NCI-H2107 treated with DMSO at 0.1 percent for 48 hours (cell line): ENCODE measurements at regions not wholly inside any gene's neighbourhood (a gene's known extent, or its start where the extent isn't known, plus 50 kb on each side); places are given as distances from the start of the nearest gene placed in this dataset.
"Not testable (repeated sequence)": the region's sequence is repeated elsewhere in the genome, so short reads cannot be mapped to it uniquely, and the experiment has no call there.

Experiments
- DNase-seq: peaks from one replicate; lab custom pipeline; 2025; ENCODE audit not compliant: unreplicated experiment; lab: John Stamatoyannopoulos, UW

DNA sequence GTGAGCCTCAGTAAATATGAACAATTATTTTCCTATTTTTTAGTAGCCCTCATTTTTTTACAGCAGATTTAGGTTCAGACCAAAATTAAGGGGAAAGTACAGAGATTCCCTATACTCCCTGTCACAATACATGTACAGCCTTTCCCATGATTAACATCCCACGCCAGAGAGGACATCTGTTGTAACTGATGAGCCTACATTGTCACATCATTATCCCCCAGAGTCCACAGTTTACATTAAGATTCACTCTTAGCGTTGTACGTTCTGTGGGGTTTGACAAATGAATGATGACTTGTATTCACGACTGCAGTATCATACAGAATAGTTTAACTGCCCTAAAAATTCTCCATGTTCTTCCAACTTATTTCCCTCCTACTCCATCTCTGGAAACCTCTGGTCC, 262.3 kb upstream of the MSX2 start:
- DNase-seq, result no peak

- DNase-seq, result no peak
Measured at GRCh38 chr5:174464504-174465165, 259.7 kb upstream of the MSX2 start.

DNA sequence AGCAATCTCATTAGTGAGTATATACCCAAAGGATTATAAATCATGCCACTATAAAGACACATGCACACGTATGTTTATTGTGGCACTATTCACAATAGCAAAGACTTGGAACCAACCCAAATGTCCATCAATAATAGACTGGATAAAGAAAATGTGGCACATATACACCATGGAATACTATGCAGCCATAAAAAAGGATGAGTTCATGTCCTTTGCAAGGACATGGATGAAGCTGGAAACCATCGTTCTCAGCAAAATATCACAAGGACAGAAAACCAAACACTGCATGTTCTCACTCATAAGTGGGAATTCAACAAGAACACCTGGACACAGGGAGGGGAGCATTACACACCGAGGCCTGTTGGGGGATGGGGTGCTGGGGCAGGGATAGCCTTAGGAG, 252.9 kb upstream of the MSX2 start:
- DNase-seq, result not testable (repeated sequence)

DNA sequence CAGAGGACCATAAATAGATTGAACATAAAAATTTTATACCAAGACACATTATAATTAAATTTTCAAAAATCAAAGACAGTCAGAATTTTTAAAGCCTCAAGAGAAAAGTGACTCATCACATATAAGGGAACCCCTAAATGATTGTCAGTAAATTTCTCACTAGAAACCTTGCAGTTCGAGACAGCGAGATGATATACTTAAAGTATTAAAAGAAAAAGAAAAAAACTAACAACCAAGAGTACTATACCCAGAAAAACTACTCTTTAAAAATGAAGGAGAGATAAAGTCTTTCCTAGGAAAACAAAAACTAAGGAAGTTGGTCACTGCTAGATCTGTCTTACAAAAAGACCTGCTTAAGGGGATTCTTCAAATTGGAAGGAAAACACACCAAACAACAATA, 251.4 kb upstream of the MSX2 start:
- no peak for DNase-seq

GRCh38 chr5:174476001-174476400, 248.4 kb upstream of the MSX2 start:
- DNase-seq, result not testable (repeated sequence)

DNA sequence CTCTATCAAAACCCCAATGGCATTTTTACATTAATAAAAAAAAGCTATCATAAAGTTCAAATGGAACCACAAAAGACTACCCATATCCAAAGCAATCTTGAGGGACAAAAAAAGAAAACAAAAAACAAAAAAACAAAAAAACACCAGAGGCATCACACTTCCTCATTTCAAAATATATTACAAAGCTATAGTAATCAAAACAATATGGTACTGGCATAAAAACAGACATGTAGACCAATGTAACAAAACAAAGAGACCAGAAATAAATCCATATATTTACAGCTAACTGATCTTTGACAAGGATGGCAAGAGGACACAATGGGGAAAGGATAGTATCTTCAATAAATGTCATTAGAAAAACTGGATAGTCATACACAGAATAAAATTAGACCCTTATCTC, 245.1 kb upstream of the MSX2 start:
- DNase-seq, result no peak

- DNase-seq, result no peak
Measured at GRCh38 chr5:174481737-174482136, 242.6 kb upstream of the MSX2 start.

GRCh38 chr5:174482607-174483024, 241.8 kb upstream of the MSX2 start:
- DNase-seq, result no peak

DNA sequence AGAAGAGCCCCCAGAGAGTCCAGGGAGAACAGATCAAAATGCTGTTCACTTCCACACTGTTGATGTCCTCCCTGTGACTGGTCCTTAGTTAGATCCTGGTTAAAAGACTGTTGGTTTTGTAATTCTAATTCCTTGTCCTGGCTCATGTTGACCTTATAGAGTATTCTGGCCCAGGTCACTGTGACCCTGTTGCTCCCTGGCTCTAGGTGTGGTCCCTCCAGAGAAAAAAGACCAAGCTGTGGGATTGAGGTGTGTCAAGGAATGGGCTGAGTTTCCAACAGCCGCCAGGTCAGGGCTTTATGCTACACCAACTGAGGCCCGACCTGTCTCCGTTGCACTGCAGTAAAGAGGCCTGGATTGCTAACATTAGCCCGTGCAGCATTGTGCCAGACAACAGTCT, 241.0 kb upstream of the MSX2 start:
- DNase-seq, result no peak

DNA sequence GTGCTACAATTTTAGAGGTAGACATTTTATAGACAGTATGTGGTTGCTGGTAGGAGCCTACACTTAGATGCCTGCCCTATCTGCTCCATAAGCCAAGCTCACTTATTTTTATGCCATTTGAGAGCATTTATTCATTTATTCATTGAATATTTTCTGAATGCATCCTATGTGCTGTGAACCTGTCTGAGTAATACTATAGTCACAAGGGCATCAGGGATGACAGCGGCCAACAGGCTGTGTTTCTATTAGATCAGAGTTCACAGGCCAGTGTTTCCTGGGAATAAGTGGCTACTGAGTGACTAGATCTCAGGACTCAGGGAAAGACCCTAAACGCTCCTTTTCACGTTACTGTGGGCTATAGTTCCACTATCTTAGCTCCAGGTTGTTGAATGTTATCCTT, 235.2 kb upstream of the MSX2 start:
- DNase-seq, result no peak

DNA sequence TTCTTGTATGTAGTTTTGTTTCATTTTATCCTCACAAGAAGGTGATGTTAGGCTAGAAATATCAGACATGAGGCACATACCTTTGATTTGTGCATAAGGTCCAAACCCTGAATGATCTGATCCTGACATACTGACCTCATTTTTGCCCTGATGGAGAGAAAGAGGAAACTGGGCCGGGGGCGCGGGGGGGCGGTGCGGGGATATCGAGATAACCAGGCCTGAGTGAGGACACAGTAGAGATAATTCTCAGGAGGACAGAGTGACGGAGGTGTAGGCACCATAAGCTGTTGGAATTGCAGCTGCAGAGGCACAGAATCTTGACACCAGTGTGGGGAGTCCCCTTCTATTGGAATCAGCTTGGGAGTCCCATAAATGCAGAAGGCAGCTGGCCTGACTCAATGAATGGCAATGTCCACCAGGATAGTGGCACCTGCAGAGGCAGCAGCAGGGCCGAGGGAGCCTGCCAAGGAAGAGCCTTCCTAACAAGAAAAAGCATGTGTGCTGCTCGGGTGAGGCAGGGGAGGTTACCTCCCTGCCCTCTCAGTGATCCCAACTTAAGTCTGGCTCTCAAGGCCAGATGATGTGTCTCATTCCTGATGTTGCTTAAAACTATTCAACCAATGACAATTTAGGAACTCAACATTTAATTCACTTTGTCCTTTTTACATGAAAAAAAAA, 234.3 kb upstream of the MSX2 start:
- no peak for DNase-seq

DNA sequence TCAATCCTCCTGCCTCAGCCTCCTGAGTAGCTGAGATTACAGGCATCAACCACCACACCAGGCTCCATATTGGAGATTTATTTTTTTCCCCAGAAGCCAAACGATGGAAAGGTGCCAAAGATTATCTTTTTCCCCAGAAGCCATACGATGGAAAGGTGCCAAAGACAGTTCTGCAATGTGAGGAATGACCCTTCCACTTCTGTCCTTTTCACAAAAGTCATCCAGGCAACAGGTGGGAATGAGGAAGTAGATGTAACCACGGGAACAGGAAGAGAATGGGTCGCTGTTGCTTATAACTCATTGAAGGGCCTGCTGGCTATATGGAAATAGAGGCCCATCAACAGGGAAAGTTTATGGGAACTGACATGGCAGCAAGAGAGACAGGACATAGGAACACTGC, 233.7 kb upstream of the MSX2 start:
- no peak for DNase-seq

DNA sequence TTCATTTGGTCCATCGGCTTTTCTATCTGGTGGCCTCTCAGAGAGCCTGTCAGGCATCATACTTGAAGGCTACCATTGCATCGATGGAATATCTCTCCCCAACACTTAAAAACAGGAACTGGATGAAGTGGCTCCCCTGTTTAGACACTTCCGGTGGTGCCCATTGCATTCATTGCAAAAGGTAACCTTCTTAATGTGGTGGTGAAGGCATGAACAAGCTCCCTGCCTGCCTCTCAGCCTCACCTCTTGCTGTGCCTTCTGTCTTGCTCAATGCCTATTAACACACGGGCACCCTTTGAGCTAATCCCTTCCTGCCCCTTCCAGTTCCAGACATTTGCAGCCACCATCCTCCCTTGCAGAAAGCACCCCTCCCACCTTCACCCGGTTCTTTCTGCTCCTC, 233.1 kb upstream of the MSX2 start:
- no peak for DNase-seq

- DNase-seq, result no peak
Measured at GRCh38 chr5:174491761-174492350, 232.5 kb upstream of the MSX2 start.

GRCh38 chr5:174493530-174493929, 230.9 kb upstream of the MSX2 start:
- DNase-seq, result no peak

- DNase-seq, result not testable (repeated sequence)
Measured at GRCh38 chr5:174497939-174498338, 226.4 kb upstream of the MSX2 start.

- not testable (repeated sequence) for DNase-seq
Measured at GRCh38 chr5:174498575-174498974, 225.8 kb upstream of the MSX2 start.

DNA sequence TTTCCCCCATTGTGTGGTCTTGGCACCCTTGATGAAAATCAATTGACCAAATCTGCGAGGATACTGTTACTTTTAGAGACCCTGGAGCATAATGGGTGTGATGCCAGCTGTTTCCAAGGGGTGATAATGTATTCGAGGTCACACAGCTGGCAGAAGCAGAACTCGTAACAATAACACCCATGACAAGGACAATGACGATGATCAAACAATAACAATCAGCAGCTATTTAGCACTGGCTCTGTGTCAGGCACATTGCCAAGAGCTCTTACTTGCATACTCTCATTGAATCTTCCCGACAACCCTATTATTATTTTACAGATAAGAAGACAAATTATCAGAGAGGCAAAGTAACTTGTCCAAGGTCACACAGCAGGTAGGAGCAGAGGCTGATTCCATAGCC, 223.7 kb upstream of the MSX2 start:
- DNase-seq, result no peak

- no peak for DNase-seq
Measured at GRCh38 chr5:174501461-174502069, 222.8 kb upstream of the MSX2 start.

GRCh38 chr5:174503086-174503460, 221.3 kb upstream of the MSX2 start:
- DNase-seq, result no peak

DNA sequence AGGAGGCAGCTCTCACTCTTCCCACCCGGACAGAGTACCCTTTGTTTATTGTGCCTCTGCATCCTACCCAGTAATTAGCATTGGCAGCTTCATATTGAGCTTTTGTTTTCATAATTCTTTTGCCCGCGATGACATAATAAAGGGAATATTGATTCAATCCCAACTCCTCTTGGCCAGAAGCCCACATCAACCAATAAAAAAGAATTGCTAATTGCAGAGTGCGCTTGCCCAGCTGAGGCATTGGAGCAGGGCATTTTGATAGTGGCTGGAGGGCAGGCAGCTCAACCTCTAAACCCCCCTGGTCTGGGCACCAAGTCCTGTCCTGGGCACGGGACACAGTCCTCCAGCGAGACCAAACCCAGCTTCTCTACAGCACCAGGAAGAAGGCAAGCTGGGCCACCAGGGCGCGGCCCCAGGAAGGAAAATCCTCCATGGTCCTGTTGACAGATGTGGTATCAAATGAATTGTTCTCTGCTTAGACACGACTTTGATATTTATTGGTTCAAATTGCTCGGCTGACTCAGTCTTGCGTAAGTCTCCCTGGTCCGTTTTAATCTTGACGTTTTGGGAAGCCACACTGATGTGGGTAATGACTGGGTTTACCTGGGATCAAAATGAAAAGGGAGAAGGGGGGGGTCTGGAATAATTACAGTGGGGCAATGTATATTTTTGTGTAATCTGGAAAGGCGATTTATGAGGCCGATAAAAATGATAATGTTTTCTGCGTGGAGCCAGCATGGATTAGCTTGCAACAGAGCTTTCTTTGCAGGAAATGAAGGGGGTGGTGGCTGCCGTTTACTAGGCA, 220.7 kb upstream of the MSX2 start:
- DNase-seq, result no peak
